ENCODE measurements at regions not wholly inside any gene's neighbourhood (a gene's known extent, or its start where the extent isn't known, plus 50 kb on each side); places are given as distances from the start of the nearest gene placed in this dataset.

DNA sequence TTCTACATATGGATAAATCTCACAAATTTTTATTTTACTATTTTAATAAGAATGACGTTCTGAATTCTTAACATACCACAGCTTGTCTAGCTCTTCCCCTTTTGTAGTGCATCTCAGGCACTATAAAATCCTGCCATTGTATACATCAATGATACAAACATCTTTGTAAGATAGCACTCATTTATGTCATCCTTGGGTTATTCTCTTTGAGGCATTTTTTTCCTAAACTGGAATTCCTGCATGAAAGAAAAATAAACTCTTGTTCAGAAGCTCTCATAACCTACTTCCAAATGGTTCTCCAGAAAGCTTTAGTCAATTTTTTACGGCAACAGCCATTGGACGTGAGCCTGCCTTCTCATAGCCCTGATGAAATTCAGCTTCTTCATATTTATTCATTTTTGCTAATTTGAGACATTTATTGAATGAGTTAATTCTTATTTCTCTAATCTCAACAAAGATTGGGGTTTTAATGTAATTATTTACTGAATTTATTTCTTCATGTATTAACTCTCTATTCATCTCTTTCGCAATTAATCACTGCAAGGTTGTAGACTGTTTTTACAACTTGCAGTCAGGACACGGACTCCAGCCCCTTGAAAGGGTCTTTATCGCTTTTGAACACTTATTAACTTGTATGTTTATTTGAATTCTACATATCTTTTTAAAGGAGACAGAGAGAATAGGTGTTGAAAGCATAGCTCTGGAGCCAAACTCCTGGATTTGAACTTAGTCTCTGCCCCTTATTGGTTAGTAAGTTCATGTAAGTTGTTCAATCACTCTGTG is 57.6 kb upstream of the PARD3B start:
- DNase-seq = no peak

DNA sequence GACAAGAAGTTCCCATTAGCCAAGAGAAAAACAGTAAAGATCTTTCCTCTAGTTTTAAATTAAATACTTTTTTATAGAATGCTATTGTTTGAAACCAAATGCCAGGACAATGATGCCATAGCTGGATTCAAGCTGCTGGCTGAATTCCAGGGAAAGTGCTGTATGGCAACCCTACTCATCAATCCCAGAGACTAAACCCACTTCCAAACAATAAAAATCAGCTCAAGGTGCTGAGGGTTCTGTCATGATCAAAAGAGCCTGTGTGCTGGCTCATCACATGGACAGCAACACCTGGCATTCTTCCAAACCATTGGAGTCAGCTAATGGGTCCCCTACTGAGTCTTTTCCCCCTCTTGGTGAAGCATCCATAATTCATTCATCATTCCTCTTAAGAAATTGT is 53.7 kb upstream of the PARD3B start:
- DNase-seq = no peak

DNA sequence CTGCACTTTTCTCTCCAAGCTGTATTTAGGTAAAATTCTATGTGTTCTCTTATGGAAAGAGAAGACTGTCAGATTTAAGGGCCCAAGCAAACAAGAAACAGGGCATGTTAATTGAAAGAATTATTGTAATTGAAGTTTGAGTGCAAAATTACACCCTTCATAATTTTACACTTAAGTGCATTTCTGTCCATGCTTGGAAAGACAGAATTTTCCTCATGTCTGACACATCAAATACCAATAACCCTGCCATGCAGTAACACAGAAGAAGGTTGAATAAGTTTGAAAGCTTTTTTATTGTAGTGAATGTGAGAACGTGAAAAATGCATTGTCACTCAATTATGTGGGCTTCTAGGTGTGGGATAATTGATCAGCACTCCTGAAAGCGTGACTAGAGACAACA is 52.9 kb upstream of the PARD3B start:
- DNase-seq = no peak

- DNase-seq = no peak
Measured at GRCh38 chr2:204494681-204495080, 50.6 kb upstream of the PARD3B start.

- DNase-seq = no peak
Measured at GRCh38 chr2:204495381-204495780, 49.9 kb upstream of the PARD3B start.

Data from C1 segment of cervical spinal cord (tissue), 14 donors.